ENCODE measurements at regions not wholly inside any gene's neighbourhood (a gene's known extent, or its start where the extent isn't known, plus 50 kb on each side); places are given as distances from the start of the nearest gene placed in this dataset.

GRCh38 chr6:139676718-139677117 lies 302.3 kb upstream of the CITED2 start:
- no peak for DNase-seq (ENCODE audit: low spot score)

GRCh38 chr6:139666284-139666683 lies 291.8 kb upstream of the CITED2 start:
- DNase-seq (ENCODE audit: low spot score), result no peak

- DNase-seq (ENCODE audit: low spot score), result no peak
Measured at GRCh38 chr6:139663996-139664395, 289.5 kb upstream of the CITED2 start.

- no peak for DNase-seq (ENCODE audit: low spot score)
Measured at GRCh38 chr6:139659711-139660110, 285.3 kb upstream of the CITED2 start.

- DNase-seq (ENCODE audit: low spot score), result no peak
Measured at GRCh38 chr6:139659196-139659595, 284.7 kb upstream of the CITED2 start.

GRCh38 chr6:139657119-139657518 lies 282.7 kb upstream of the CITED2 start:
- no peak for DNase-seq (ENCODE audit: low spot score)

GRCh38 chr6:139655783-139656705 lies 281.6 kb upstream of the CITED2 start:
- DNase-seq (ENCODE audit: low spot score), result no peak

- no peak for DNase-seq (ENCODE audit: low spot score)
Measured at GRCh38 chr6:139654888-139655782, 280.7 kb upstream of the CITED2 start.

GRCh38 chr6:139654309-139654708 lies 279.9 kb upstream of the CITED2 start:
- no peak for DNase-seq (ENCODE audit: low spot score)

- no peak for DNase-seq (ENCODE audit: low spot score)
Measured at GRCh38 chr6:139653111-139653510, 278.7 kb upstream of the CITED2 start.

GRCh38 chr6:139650941-139651340 lies 276.5 kb upstream of the CITED2 start:
- DNase-seq (ENCODE audit: low spot score), result no peak

GRCh38 chr6:139649732-139650131 lies 275.3 kb upstream of the CITED2 start:
- DNase-seq (ENCODE audit: low spot score), result no peak

GRCh38 chr6:139649128-139649527 lies 274.7 kb upstream of the CITED2 start:
- no peak for DNase-seq (ENCODE audit: low spot score)

- DNase-seq (ENCODE audit: low spot score), result no peak
Measured at GRCh38 chr6:139648430-139649000, 274.1 kb upstream of the CITED2 start.

GRCh38 chr6:139647841-139648240 lies 273.4 kb upstream of the CITED2 start:
- no peak for DNase-seq (ENCODE audit: low spot score)

- no peak for DNase-seq (ENCODE audit: low spot score)
Measured at GRCh38 chr6:139647016-139647415, 272.6 kb upstream of the CITED2 start.

- DNase-seq (ENCODE audit: low spot score), result peak; percentile 26
Measured at GRCh38 chr6:139644821-139645220, 270.4 kb upstream of the CITED2 start.

- DNase-seq (ENCODE audit: low spot score), result no peak
Measured at GRCh38 chr6:139643986-139644385, 269.5 kb upstream of the CITED2 start.

GRCh38 chr6:139642346-139642745 lies 267.9 kb upstream of the CITED2 start:
- no peak for DNase-seq (ENCODE audit: low spot score)

- DNase-seq (ENCODE audit: low spot score), result no peak
Measured at GRCh38 chr6:139641376-139641775, 266.9 kb upstream of the CITED2 start.

GRCh38 chr6:139640921-139641320 lies 266.5 kb upstream of the CITED2 start:
- DNase-seq (ENCODE audit: low spot score), result no peak

GRCh38 chr6:139640448-139640847 lies 266.0 kb upstream of the CITED2 start:
- no peak for DNase-seq (ENCODE audit: low spot score)

- no peak for DNase-seq (ENCODE audit: low spot score)
Measured at GRCh38 chr6:139639507-139639906, 265.1 kb upstream of the CITED2 start.
